ENCODE measurements at regions not wholly inside any gene's neighbourhood (a gene's known extent, or its start where the extent isn't known, plus 50 kb on each side); places are given as distances from the start of the nearest gene placed in this dataset.

GRCh38 chr14:71526388-71526787, 405.8 kb upstream of the RGS6 start:
- H3K4me1 ChIP-seq (ENCODE audit: control insufficient read depth, insufficient read depth, low read length), result no peaks in the 10 kb centered on the region
- no peak overlapping the region for H3K27ac ChIP-seq (ENCODE audit: low read length)
- no CpG with 5 or more reads among the region's 3 CpGs for WGBS (ENCODE audit: insufficient coverage, insufficient read length)

GRCh38 chr14:71527838-71528237, 404.4 kb upstream of the RGS6 start:
- Histone ChIP-seq H3K27ac (ENCODE audit: low read length) (no peak overlapping the region), H3K4me1 (ENCODE audit: control insufficient read depth, insufficient read depth, low read length) (no peaks in the 10 kb centered on the region), H3K36me3 (ENCODE audit: control insufficient read depth, insufficient read depth, low read length) (no peaks in the 10 kb centered on the region), H3K4me3 (ENCODE audit: low read length) (no peak overlapping the region), H3K9me3 (ENCODE audit: control insufficient read depth, insufficient read depth, low read length) (no peaks in the 10 kb centered on the region), H3K27me3 (ENCODE audit: control insufficient read depth, insufficient read depth, low read length) (no peaks in the 10 kb centered on the region)
- DNase-seq (ENCODE audit: low read depth, low spot score), result no peak
- WGBS (ENCODE audit: insufficient coverage, insufficient read length), result no CpG with 5 or more reads among the region's 8 CpGs

More at GRCh38 chr14:71526388-71526787, 405.8 kb upstream of the RGS6 start:
- no peak for DNase-seq (ENCODE audit: low read depth, low spot score)
- H3K9me3 ChIP-seq (ENCODE audit: control insufficient read depth, insufficient read depth, low read length), result no peaks in the 10 kb centered on the region
- H3K36me3 ChIP-seq (ENCODE audit: control insufficient read depth, insufficient read depth, low read length), result no peaks in the 10 kb centered on the region
- H3K4me3 ChIP-seq (ENCODE audit: low read length), result no peak overlapping the region
- H3K27me3 ChIP-seq (ENCODE audit: control insufficient read depth, insufficient read depth, low read length), result no peaks in the 10 kb centered on the region

GRCh38 chr14:71529848-71530247, 402.4 kb upstream of the RGS6 start:
- no CpG with 5 or more reads among the region's 4 CpGs for WGBS (ENCODE audit: insufficient coverage, insufficient read length)
- H3K4me1 ChIP-seq (ENCODE audit: control insufficient read depth, insufficient read depth, low read length), result no peaks in the 10 kb centered on the region
- H3K4me3 ChIP-seq (ENCODE audit: low read length), result no peak overlapping the region
- H3K36me3 ChIP-seq (ENCODE audit: control insufficient read depth, insufficient read depth, low read length), result no peaks in the 10 kb centered on the region
- DNase-seq (ENCODE audit: low read depth, low spot score), result no peak
- no peak overlapping the region for H3K27ac ChIP-seq (ENCODE audit: low read length)
- H3K9me3 ChIP-seq (ENCODE audit: control insufficient read depth, insufficient read depth, low read length), result no peaks in the 10 kb centered on the region
- no peaks in the 10 kb centered on the region for H3K27me3 ChIP-seq (ENCODE audit: control insufficient read depth, insufficient read depth, low read length)

GRCh38 chr14:71532344-71532743, 399.9 kb upstream of the RGS6 start:
- Histone ChIP-seq H3K9me3 (ENCODE audit: control insufficient read depth, insufficient read depth, low read length) (no peaks in the 10 kb centered on the region), H3K4me3 (ENCODE audit: low read length) (no peak overlapping the region), H3K27me3 (ENCODE audit: control insufficient read depth, insufficient read depth, low read length) (no peaks in the 10 kb centered on the region), H3K27ac (ENCODE audit: low read length) (no peak overlapping the region), H3K36me3 (ENCODE audit: control insufficient read depth, insufficient read depth, low read length) (no peaks in the 10 kb centered on the region), H3K4me1 (ENCODE audit: control insufficient read depth, insufficient read depth, low read length) (no peaks in the 10 kb centered on the region)
- WGBS (ENCODE audit: insufficient coverage, insufficient read length), result no CpG with 5 or more reads among the region's 4 CpGs
- no peak for DNase-seq (ENCODE audit: low read depth, low spot score)

- no peaks in the 10 kb centered on the region for H3K27me3 ChIP-seq (ENCODE audit: control insufficient read depth, insufficient read depth, low read length)
- no peaks in the 10 kb centered on the region for H3K4me1 ChIP-seq (ENCODE audit: control insufficient read depth, insufficient read depth, low read length)
- DNase-seq (ENCODE audit: low read depth, low spot score), result no peak
- no CpG with 5 or more reads among the region's 3 CpGs for WGBS (ENCODE audit: insufficient coverage, insufficient read length)
- H3K4me3 ChIP-seq (ENCODE audit: low read length), result no peak overlapping the region
- no peaks in the 10 kb centered on the region for H3K9me3 ChIP-seq (ENCODE audit: control insufficient read depth, insufficient read depth, low read length)
- no peaks in the 10 kb centered on the region for H3K36me3 ChIP-seq (ENCODE audit: control insufficient read depth, insufficient read depth, low read length)
- H3K27ac ChIP-seq (ENCODE audit: low read length), result no peak overlapping the region
Measured at GRCh38 chr14:71532790-71533189, 399.4 kb upstream of the RGS6 start.

- Histone ChIP-seq H3K36me3 (ENCODE audit: control insufficient read depth, insufficient read depth, low read length) (no peaks in the 10 kb centered on the region), H3K4me3 (ENCODE audit: low read length) (no peak overlapping the region), H3K27ac (ENCODE audit: low read length) (no peak overlapping the region), H3K9me3 (ENCODE audit: control insufficient read depth, insufficient read depth, low read length) (no peaks in the 10 kb centered on the region), H3K27me3 (ENCODE audit: control insufficient read depth, insufficient read depth, low read length) (no peaks in the 10 kb centered on the region), H3K4me1 (ENCODE audit: control insufficient read depth, insufficient read depth, low read length) (no peaks in the 10 kb centered on the region)
- DNase-seq (ENCODE audit: low read depth, low spot score), result no peak
- no CpG with 5 or more reads among the region's 3 CpGs for WGBS (ENCODE audit: insufficient coverage, insufficient read length)
Measured at GRCh38 chr14:71533390-71533789, 398.8 kb upstream of the RGS6 start.

- Histone ChIP-seq H3K4me3 (ENCODE audit: low read length) (no peak overlapping the region), H3K27me3 (ENCODE audit: control insufficient read depth, insufficient read depth, low read length) (no peaks in the 10 kb centered on the region), H3K36me3 (ENCODE audit: control insufficient read depth, insufficient read depth, low read length) (no peaks in the 10 kb centered on the region), H3K9me3 (ENCODE audit: control insufficient read depth, insufficient read depth, low read length) (no peaks in the 10 kb centered on the region), H3K4me1 (ENCODE audit: control insufficient read depth, insufficient read depth, low read length) (no peaks in the 10 kb centered on the region), H3K27ac (ENCODE audit: low read length) (no peak overlapping the region)
- no CpG with 5 or more reads among the region's 1 CpG for WGBS (ENCODE audit: insufficient coverage, insufficient read length)
- no peak for DNase-seq (ENCODE audit: low read depth, low spot score)
Measured at GRCh38 chr14:71533800-71534199, 398.4 kb upstream of the RGS6 start.

GRCh38 chr14:71534506-71534905, 397.7 kb upstream of the RGS6 start:
- Histone ChIP-seq H3K36me3 (ENCODE audit: control insufficient read depth, insufficient read depth, low read length) (no peaks in the 10 kb centered on the region), H3K27me3 (ENCODE audit: control insufficient read depth, insufficient read depth, low read length) (no peaks in the 10 kb centered on the region), H3K9me3 (ENCODE audit: control insufficient read depth, insufficient read depth, low read length) (no peaks in the 10 kb centered on the region), H3K27ac (ENCODE audit: low read length) (no peak overlapping the region), H3K4me1 (ENCODE audit: control insufficient read depth, insufficient read depth, low read length) (no peaks in the 10 kb centered on the region), H3K4me3 (ENCODE audit: low read length) (no peak overlapping the region)
- DNase-seq (ENCODE audit: low read depth, low spot score), result no peak
- WGBS (ENCODE audit: insufficient coverage, insufficient read length), result no CpG with 5 or more reads among the region's 1 CpG

GRCh38 chr14:71536015-71536740, 396.1 kb upstream of the RGS6 start:
- WGBS (ENCODE audit: insufficient coverage, insufficient read length), result no CpG with 5 or more reads among the region's 2 CpGs
- no peaks in the 10 kb centered on the region for H3K4me1 ChIP-seq (ENCODE audit: control insufficient read depth, insufficient read depth, low read length)
- no peak for DNase-seq (ENCODE audit: low read depth, low spot score)

GRCh38 chr14:71536927-71537772, 395.1 kb upstream of the RGS6 start:
- no peaks in the 10 kb centered on the region for H3K9me3 ChIP-seq (ENCODE audit: control insufficient read depth, insufficient read depth, low read length)
- H3K27ac ChIP-seq (ENCODE audit: low read length), result no peak overlapping the region
- no peaks in the 10 kb centered on the region for H3K36me3 ChIP-seq (ENCODE audit: control insufficient read depth, insufficient read depth, low read length)
- no peak for DNase-seq (ENCODE audit: low read depth, low spot score)
- H3K4me3 ChIP-seq (ENCODE audit: low read length), result no peak overlapping the region
- no peaks in the 10 kb centered on the region for H3K4me1 ChIP-seq (ENCODE audit: control insufficient read depth, insufficient read depth, low read length)
- no CpG with 5 or more reads among the region's 9 CpGs for WGBS (ENCODE audit: insufficient coverage, insufficient read length)
- H3K27me3 ChIP-seq (ENCODE audit: control insufficient read depth, insufficient read depth, low read length), result no peaks in the 10 kb centered on the region

More at GRCh38 chr14:71536015-71536740, 396.1 kb upstream of the RGS6 start:
- Histone ChIP-seq H3K9me3 (ENCODE audit: control insufficient read depth, insufficient read depth, low read length) (no peaks in the 10 kb centered on the region), H3K27ac (ENCODE audit: low read length) (no peak overlapping the region), H3K27me3 (ENCODE audit: control insufficient read depth, insufficient read depth, low read length) (no peaks in the 10 kb centered on the region), H3K4me3 (ENCODE audit: low read length) (no peak overlapping the region), H3K36me3 (ENCODE audit: control insufficient read depth, insufficient read depth, low read length) (no peaks in the 10 kb centered on the region)
